Natural killer cell treated with Interleukin-12 subunit alpha and Interleukin-12 subunit beta and Interleukin-15 and Interleukin-18, amount 100 ng/mL, for 72 hours (primary cell): ENCODE measurements at regions not wholly inside any gene's neighbourhood (a gene's known extent, or its start where the extent isn't known, plus 50 kb on each side); places are given as distances from the start of the nearest gene placed in this dataset.

Source experiments
- ATAC-seq, 2 donors: fragments of 150-1000 bp; cut with Tn5 transposase in 1 of 2; sonication (Bioruptor Pico), chemical (Tn5 transposase) in 1 of 2; 2 replicates each; pipeline ENCODE4 v1.10.0; 2021
- DNase-seq: peaks from one replicate; pipeline ENCODE4 v3.0.0; 2022; ENCODE audit warnings: low spot score
- H3K27ac Mint-ChIP-seq, 2 donors: 1 replicate in 1 of 2; 2 replicates in 1 of 2; pipeline ENCODE4 v1.8.0; 2022; ENCODE audit warnings: mixed read lengths in 2 of 2, mild to moderate bottlenecking in 1 of 2, moderate library complexity in 1 of 2
- H3K27me3 Mint-ChIP-seq, 2 donors: 1 replicate in 1 of 2; 2 replicates in 1 of 2; pipeline ENCODE4 v1.8.0; 2022; ENCODE audit warnings: mixed read lengths in 2 of 2
- H3K36me3 Mint-ChIP-seq: one replicate; pipeline ENCODE4 v1.8.0; 2022; ENCODE audit warnings: mixed read lengths
- H3K4me1 Mint-ChIP-seq, 2 donors: 1 replicate in 1 of 2; 2 replicates in 1 of 2; pipeline ENCODE4 v1.8.0; 2022; ENCODE audit warnings: low read depth in 2 of 2, mixed read lengths in 2 of 2, mild to moderate bottlenecking in 1 of 2
- H3K4me3 Mint-ChIP-seq: one replicate; pipeline ENCODE4 v1.8.0; 2022; ENCODE audit warnings: mixed read lengths
- H3K9me3 Mint-ChIP-seq: 2 replicates; pipeline ENCODE4 v1.8.0; 2022; ENCODE audit warnings: mixed read lengths

DNA sequence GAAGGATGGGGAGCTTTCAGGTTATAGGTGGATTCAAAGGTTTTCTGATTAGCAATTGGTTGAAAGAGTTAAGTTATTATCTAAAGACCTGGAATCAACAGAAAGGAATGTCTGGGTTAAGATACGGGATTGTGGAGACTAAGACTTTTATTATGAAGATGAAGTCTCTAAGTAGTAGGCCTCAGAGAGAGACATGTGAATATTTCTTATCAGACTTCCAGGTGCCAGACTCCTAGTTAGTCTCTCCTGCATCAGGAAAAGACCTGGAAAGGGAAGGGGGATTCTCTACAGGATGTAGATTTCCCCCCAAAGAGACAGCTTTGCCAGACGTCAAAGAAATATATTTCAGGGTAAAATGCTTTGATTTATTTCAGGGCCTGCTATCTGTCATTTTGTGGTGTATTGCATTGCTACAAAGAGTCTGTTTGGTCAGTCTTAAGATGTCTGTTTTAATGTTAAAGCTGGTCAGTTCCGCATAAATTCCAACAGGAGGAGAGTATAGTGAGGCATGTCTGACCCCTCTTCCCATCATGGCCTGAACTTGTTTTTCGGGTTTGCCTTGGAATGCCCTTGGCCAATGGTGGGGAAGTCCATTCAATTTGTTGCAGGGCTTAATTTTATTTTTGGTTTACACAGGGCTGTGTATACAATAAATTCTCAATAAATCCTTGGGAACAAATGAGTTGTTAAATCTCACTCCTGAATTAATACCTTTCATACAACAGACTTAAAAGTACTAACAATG lies 103.4 kb upstream of the RALGAPA2 start:
- DNase-seq (no peak), ATAC-seq (no peak)
- H3K4me1 Mint-ChIP-seq = peaks cover 0 to 2% of the 10 kb centered on the region in 2 donors
- H3K27me3 Mint-ChIP-seq = peaks cover 0 to 4% of the 10 kb centered on the region in 2 donors
- no peak overlapping the region for H3K4me3 Mint-ChIP-seq
- H3K36me3 Mint-ChIP-seq = no peaks in the 10 kb centered on the region
- no peak overlapping the region for H3K27ac Mint-ChIP-seq
- no peaks in the 10 kb centered on the region for H3K9me3 Mint-ChIP-seq

DNA sequence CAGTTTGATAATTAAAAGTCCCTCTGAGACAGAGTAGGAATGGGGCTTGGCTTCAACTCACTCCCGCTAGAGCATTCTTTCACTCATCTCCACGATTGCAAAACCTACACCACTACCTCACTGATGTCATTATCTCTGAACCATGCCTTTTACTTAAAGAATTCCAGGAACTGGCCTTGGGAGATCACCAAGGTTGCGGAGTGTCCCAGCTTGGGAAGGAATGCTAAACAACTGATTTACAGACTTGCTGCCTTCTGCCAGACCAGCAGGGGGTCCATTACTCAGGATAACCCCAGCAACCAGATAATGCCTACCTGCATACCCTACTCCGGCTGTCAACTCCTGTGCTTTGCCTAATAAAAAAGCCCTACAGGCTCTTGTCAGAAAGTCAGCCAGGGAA lies 102.2 kb upstream of the RALGAPA2 start:
- Mint-ChIP-seq H3K27me3 (peaks cover 1 to 11% of the 10 kb centered on the region in 2 donors), H3K4me3 (no peak overlapping the region), H3K9me3 (no peaks in the 10 kb centered on the region), H3K27ac (no peak overlapping the region), H3K36me3 (no peaks in the 10 kb centered on the region), H3K4me1 (peaks cover 0 to 2% of the 10 kb centered on the region in 2 donors)
- ATAC-seq (no peak), DNase-seq (no peak)

GRCh38 chr20:20812136-20812535 lies 99.7 kb upstream of the RALGAPA2 start:
- Mint-ChIP-seq H3K27me3 (peaks cover 2 to 14% of the 10 kb centered on the region in 2 donors), H3K36me3 (no peaks in the 10 kb centered on the region), H3K4me1 (peaks cover 0 to 2% of the 10 kb centered on the region in 2 donors), H3K9me3 (no peaks in the 10 kb centered on the region), H3K4me3 (no peak overlapping the region), H3K27ac (no peak overlapping the region)
- no peak for DNase-seq
- ATAC-seq = no peak

DNA sequence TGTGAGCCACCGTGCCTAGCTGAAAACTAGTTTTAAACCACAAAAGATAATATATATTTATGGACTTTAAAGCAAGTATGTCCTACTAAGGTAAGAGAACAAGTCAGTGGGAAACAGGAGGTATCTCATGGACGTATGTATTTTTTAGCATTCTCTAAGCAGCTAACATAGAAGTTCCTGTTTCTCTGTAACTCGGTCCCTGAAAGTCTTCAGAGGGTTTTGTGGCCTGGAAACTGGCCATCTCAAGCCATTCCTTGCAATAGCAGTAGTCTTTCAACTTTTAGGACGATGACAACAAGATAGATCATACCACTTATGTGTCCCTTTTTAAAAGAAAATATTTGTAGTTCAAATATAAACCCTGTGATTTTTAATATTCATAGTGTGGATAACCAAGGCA lies 95.6 kb upstream of the RALGAPA2 start:
- ATAC-seq (no peak), DNase-seq (no peak)
- H3K4me1 Mint-ChIP-seq = no peaks in the 10 kb centered on the region
- no peak overlapping the region for H3K27ac Mint-ChIP-seq
- peaks cover 5 to 14% of the 10 kb centered on the region in 2 donors for H3K27me3 Mint-ChIP-seq
- H3K36me3 Mint-ChIP-seq = no peaks in the 10 kb centered on the region
- no peaks in the 10 kb centered on the region for H3K9me3 Mint-ChIP-seq
- no peak overlapping the region for H3K4me3 Mint-ChIP-seq

- no peak overlapping the region for H3K4me3 Mint-ChIP-seq
- peaks cover 5 to 14% of the 10 kb centered on the region in 2 donors for H3K27me3 Mint-ChIP-seq
- no peak for DNase-seq
- ATAC-seq = no peak
- no peaks in the 10 kb centered on the region for H3K9me3 Mint-ChIP-seq
- H3K36me3 Mint-ChIP-seq = no peaks in the 10 kb centered on the region
- no peaks in the 10 kb centered on the region for H3K4me1 Mint-ChIP-seq
- no peak overlapping the region for H3K27ac Mint-ChIP-seq
Measured at GRCh38 chr20:20806121-20807095, 94.0 kb upstream of the RALGAPA2 start.

DNA sequence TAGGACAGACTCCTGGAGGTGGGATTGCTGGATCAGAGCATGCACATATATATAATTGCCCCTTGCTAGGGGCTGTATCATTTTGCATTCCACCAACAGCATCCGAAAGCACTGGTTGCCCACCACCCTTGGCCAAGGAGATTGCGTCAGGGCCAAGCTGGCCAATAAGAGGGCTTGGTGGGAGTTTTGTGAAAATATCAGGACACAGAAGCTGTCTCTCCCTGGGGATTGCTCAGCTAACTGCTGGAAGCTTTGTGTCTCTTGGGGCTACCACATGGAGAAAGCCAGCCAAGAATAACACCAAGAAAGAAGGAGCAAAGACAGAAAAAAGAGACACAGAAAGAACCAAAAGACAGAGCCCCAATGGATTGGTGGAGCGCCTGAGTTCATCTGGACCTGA lies 90.6 kb upstream of the RALGAPA2 start:
- Mint-ChIP-seq H3K9me3 (no peaks in the 10 kb centered on the region), H3K36me3 (no peaks in the 10 kb centered on the region), H3K27me3 (peaks cover 0 to 2% of the 10 kb centered on the region in 2 donors), H3K4me3 (no peak overlapping the region), H3K27ac (no peak overlapping the region), H3K4me1 (no peaks in the 10 kb centered on the region)
- ATAC-seq (no peak), DNase-seq (no peak)

- Mint-ChIP-seq H3K27me3 (peaks cover 0 to 2% of the 10 kb centered on the region in 2 donors), H3K4me3 (no peak overlapping the region), H3K9me3 (no peaks in the 10 kb centered on the region), H3K4me1 (no peaks in the 10 kb centered on the region), H3K36me3 (no peaks in the 10 kb centered on the region), H3K27ac (no peak overlapping the region)
- no peak for DNase-seq
- ATAC-seq = no peak
Measured at GRCh38 chr20:20802328-20802727, 89.9 kb upstream of the RALGAPA2 start.

GRCh38 chr20:20799716-20800312 lies 87.4 kb upstream of the RALGAPA2 start:
- ATAC-seq = no peak
- H3K27me3 Mint-ChIP-seq = peaks cover 0 to 2% of the 10 kb centered on the region in 2 donors

DNA sequence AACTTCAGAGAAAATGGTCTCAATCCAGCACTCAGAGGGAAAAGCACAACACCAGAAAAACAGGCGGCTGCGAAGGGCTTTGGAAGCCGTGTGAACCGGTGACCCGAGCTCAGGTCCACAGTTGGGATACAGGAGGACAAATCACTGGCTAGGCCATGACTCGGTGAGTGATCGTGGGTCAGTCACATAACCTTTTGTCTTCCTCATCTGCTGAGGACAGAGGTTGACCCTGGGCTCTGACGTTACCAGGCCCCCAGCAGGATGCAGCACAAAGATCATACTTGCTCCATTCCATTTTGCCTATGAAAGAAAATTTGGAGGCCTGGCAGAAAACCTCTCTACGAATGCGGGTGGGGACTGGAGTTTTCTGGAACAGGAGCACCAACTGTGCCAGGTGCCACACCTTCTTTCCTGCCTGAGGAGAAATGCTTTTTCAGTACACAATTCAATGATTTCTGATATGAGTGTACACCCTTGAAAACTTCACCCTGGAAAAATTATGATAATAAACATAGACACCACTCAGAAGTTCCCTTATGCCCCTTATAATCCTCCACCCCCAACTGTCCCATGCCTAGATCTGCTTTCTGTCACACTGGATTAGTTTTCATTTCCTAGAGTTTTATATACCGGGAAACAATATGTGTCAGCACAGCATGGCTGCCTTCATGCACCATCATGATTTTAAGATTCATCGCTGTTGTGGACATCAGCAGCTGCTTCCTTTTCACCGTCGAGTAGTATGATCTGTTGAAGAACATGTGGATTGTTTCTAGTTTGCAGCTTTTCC lies 85.3 kb upstream of the RALGAPA2 start:
- no peak for ATAC-seq
- Mint-ChIP-seq H3K9me3 (no peaks in the 10 kb centered on the region), H3K27ac (no peak overlapping the region), H3K27me3 (peaks cover 0 to 5% of the 10 kb centered on the region in 2 donors), H3K4me3 (no peak overlapping the region), H3K4me1 (no peaks in the 10 kb centered on the region), H3K36me3 (no peaks in the 10 kb centered on the region)
- DNase-seq = no peak

More at GRCh38 chr20:20799716-20800312, 87.4 kb upstream of the RALGAPA2 start:
- Mint-ChIP-seq H3K27ac (no peak overlapping the region), H3K4me3 (no peak overlapping the region), H3K4me1 (no peaks in the 10 kb centered on the region), H3K36me3 (no peaks in the 10 kb centered on the region), H3K9me3 (no peaks in the 10 kb centered on the region)
- no peak for DNase-seq

DNA sequence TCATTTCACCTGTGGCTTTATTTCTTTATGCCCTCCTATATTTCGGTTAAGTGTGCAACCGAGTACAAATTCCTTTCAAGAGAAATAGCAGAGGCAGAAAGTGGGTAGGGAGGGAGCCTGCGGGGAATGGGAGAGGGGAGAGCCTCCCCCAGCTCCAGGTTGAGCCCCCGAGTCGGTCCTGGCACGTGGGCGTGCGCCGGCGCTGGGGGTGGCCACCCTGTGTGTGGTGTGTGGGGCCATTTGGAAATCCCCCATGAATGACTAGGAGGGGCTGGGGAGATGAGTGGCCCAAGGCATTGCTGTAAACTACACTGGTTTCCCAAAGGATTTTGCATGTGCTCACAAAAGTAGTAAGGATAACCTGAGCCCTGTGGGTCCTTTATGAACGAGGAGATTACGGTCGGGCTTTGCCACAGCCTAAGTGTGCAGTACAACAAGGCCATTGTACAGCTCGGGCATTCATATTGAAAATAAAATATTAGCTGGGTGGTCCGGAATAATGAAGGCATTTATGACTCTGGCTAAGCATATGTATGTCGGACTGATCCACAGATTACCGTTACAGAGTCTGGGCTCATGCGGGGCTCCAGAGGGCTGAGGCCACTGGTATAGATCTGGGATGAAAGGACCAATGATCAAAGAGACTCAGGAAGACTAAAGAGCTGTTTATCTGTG lies 84.5 kb upstream of the RALGAPA2 start:
- H3K4me1 Mint-ChIP-seq = no peaks in the 10 kb centered on the region
- no peaks in the 10 kb centered on the region for H3K36me3 Mint-ChIP-seq
- ATAC-seq (peak in 1 of 2 donors; percentile 19), DNase-seq (no peak)
- no peak overlapping the region for H3K4me3 Mint-ChIP-seq
- H3K9me3 Mint-ChIP-seq = no peaks in the 10 kb centered on the region
- no peak overlapping the region for H3K27ac Mint-ChIP-seq
- H3K27me3 Mint-ChIP-seq = peaks cover 0 to 5% of the 10 kb centered on the region in 2 donors

- Mint-ChIP-seq H3K4me3 (no peak overlapping the region), H3K27me3 (peaks cover 0 to 5% of the 10 kb centered on the region in 2 donors), H3K4me1 (no peaks in the 10 kb centered on the region), H3K36me3 (no peaks in the 10 kb centered on the region), H3K9me3 (no peaks in the 10 kb centered on the region), H3K27ac (no peak overlapping the region)
- DNase-seq (no peak), ATAC-seq (no peak)
Measured at GRCh38 chr20:20795721-20796120, 83.3 kb upstream of the RALGAPA2 start.

- Mint-ChIP-seq H3K36me3 (no peaks in the 10 kb centered on the region), H3K4me3 (no peak overlapping the region), H3K9me3 (no peaks in the 10 kb centered on the region), H3K27me3 (peaks cover 0 to 5% of the 10 kb centered on the region in 2 donors), H3K4me1 (no peaks in the 10 kb centered on the region), H3K27ac (no peak overlapping the region)
- no peak for ATAC-seq
- no peak for DNase-seq
Measured at GRCh38 chr20:20795119-20795518, 82.7 kb upstream of the RALGAPA2 start.

DNA sequence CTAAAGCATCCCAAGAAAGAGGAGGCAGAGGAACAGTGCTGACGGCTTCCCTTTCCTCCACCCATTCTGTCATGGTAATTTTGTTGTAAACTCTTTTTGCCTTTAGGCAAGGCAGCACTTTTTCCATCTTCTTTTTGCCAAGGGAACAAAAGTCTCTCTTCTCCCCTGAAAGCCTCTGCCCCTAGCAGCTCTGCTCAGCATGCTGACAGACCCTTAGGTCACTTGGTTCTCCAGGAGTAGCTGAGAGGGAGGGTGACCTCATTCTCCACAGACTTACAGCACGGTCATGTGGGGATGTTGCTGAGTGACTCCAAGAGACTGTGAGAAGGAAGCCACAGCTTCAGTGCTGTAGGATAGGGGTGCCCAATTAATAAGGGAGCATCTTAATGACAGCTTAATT lies 81.1 kb upstream of the RALGAPA2 start:
- no peak for ATAC-seq
- H3K36me3 Mint-ChIP-seq = no peaks in the 10 kb centered on the region
- DNase-seq = no peak
- no peaks in the 10 kb centered on the region for H3K4me1 Mint-ChIP-seq
- peaks cover 10% of the 10 kb centered on the region in 2 donors for H3K27me3 Mint-ChIP-seq
- H3K4me3 Mint-ChIP-seq = no peak overlapping the region
- no peak overlapping the region for H3K27ac Mint-ChIP-seq
- no peaks in the 10 kb centered on the region for H3K9me3 Mint-ChIP-seq
